IMR-90 (cell line): ENCODE measurements at regions not wholly inside any gene's neighbourhood (a gene's known extent, or its start where the extent isn't known, plus 50 kb on each side); places are given as distances from the start of the nearest gene placed in this dataset.

Source experiments
- ATAC-seq: fragments of 200-7000 bp; cut with Tn5 transposase; 2 replicates; pipeline ENCODE4 v1.9.1; 2020; ENCODE audit warnings: low read depth, mild to moderate bottlenecking, moderate library complexity
- BruUV-seq: library from RNA; stranded (reverse); fragments of 400-500 nt; replicated peaks from 2 replicates; lab custom pipeline; 2021; lab: Mats Ljungman, UMichigan
- CTCF ChIA-PET: fragments of 300-600 bp; formaldehyde crosslinking; extraction: SDS; loops from one replicate; lab custom pipeline; 2021; ENCODE audit warnings: antibody characterized with exemption; lab: Yijun Ruan, JAX
- POLR2A ChIA-PET: fragments of 300-600 bp; sonication (Branson Sonifier 250); formaldehyde crosslinking; loops from one replicate; lab custom pipeline; 2022; ENCODE audit warnings: antibody characterized with exemption; ENCODE audit not compliant: unreplicated experiment; lab: Charles Lee
- DNase-seq: peaks from one replicate; pipeline ENCODE4 v3.0.0; 2013
- H2AFZ ChIP-seq: replicated peaks from 2 replicates; pipeline ENCODE3; 2013; ENCODE audit warnings: low read length, mild to moderate bottlenecking; ENCODE audit not compliant: poor library complexity
- H2AK5ac ChIP-seq: 2 replicates; pipeline ENCODE4 v1.6.1; 2013; ENCODE audit warnings: low read depth, low read length, inconsistent platforms
- H2AK9ac ChIP-seq: replicated peaks from 2 replicates; pipeline ENCODE3; 2013; ENCODE audit warnings: mild to moderate bottlenecking, low read depth, low read length, moderate library complexity; ENCODE audit not compliant: poor library complexity
- H2BK120ac ChIP-seq: 2 replicates; pipeline ENCODE4 v1.6.1; 2013; ENCODE audit warnings: low read depth, low read length, inconsistent platforms
- H2BK15ac ChIP-seq: 3 replicates; pipeline ENCODE4 v1.6.1; 2013; ENCODE audit warnings: low read depth, low read length, inconsistent platforms
- H2BK20ac ChIP-seq: 2 replicates; pipeline ENCODE4 v1.6.1; 2013; ENCODE audit warnings: low read depth, mild to moderate bottlenecking, inconsistent platforms, low read length, moderate library complexity
- H2BK5ac ChIP-seq: 2 replicates; pipeline ENCODE4 v1.6.1; 2013; ENCODE audit warnings: mild to moderate bottlenecking, low read depth, low read length, inconsistent platforms; ENCODE audit not compliant: poor library complexity, severe bottlenecking
- H3K14ac ChIP-seq: replicated peaks from 2 replicates; pipeline ENCODE4 v1.6.1; 2013; ENCODE audit warnings: low read depth, low read length, inconsistent platforms
- H3K18ac ChIP-seq: 2 replicates; pipeline ENCODE4 v1.6.1; 2013; ENCODE audit warnings: low read depth, low read length, control low read depth
- H3K23ac ChIP-seq: 2 replicates; pipeline ENCODE4 v1.6.1; 2013; ENCODE audit warnings: low read depth, low read length, inconsistent platforms
- H3K27ac ChIP-seq: 2 replicates; pipeline ENCODE4 v1.5.1; 2013; ENCODE audit warnings: mild to moderate bottlenecking, control low read depth, low read length; ENCODE audit not compliant: insufficient read depth
- H3K27me3 ChIP-seq: 2 replicates; pipeline ENCODE4 v1.6.1; 2013; ENCODE audit warnings: low read length; ENCODE audit not compliant: control insufficient read depth, insufficient read depth
- H3K36me3 ChIP-seq: 2 replicates; pipeline ENCODE4 v1.6.1; 2013; ENCODE audit warnings: low read length, mixed read lengths; ENCODE audit not compliant: control insufficient read depth, insufficient read depth
- H3K4ac ChIP-seq: 2 replicates; pipeline ENCODE4 v1.6.1; 2013; ENCODE audit warnings: low read depth, low read length, inconsistent platforms
- H3K4me1 ChIP-seq: 2 replicates; pipeline ENCODE4 v1.6.1; 2013; ENCODE audit warnings: low read length, mixed read lengths; ENCODE audit not compliant: control insufficient read depth, insufficient read depth
- H3K4me2 ChIP-seq: 2 replicates; pipeline ENCODE4 v1.6.1; 2013; ENCODE audit warnings: low read depth, mild to moderate bottlenecking, control low read depth, low read length, moderate library complexity
- H3K4me3 ChIP-seq: 2 replicates; pipeline ENCODE4 v1.5.1; 2013; ENCODE audit warnings: low read depth, mild to moderate bottlenecking, control low read depth, low read length, moderate library complexity; ENCODE audit not compliant: insufficient read depth
- H3K56ac ChIP-seq: 2 replicates; pipeline ENCODE4 v1.6.1; 2013; ENCODE audit warnings: low read length, inconsistent platforms; ENCODE audit not compliant: insufficient read depth; ENCODE audit errors: extremely low read depth
- H3K79me1 ChIP-seq, 2 experiments: 2 replicates each; pipeline ENCODE4 v1.6.1; 2013; ENCODE audit warnings: low read length in 2 of 2, inconsistent platforms in 1 of 2, low read depth in 1 of 2
- H3K9ac ChIP-seq: 2 replicates; pipeline ENCODE4 v1.6.1; 2013; ENCODE audit warnings: low read depth, low read length, control low read depth
- H3K9me1 ChIP-seq: 2 replicates; pipeline ENCODE4 v1.6.1; 2013; ENCODE audit warnings: low read length, inconsistent platforms; ENCODE audit not compliant: insufficient read depth
- H3K9me3 ChIP-seq: 2 replicates; pipeline ENCODE4 v1.6.1; 2013; ENCODE audit warnings: low read length; ENCODE audit not compliant: control insufficient read depth, insufficient read depth
- H4K20me1 ChIP-seq: 2 replicates; pipeline ENCODE4 v1.6.1; 2013; ENCODE audit warnings: low read length, inconsistent platforms; ENCODE audit not compliant: insufficient read depth
- H4K5ac ChIP-seq: 2 replicates; pipeline ENCODE4 v1.6.1; 2013; ENCODE audit warnings: mild to moderate bottlenecking, low read depth, low read length, control low read depth
- H4K8ac ChIP-seq, 2 experiments: 2 replicates each; pipeline ENCODE4 v1.6.1; 2013; ENCODE audit warnings: low read depth in 2 of 2, low read length in 2 of 2, control low read depth in 1 of 2, inconsistent platforms in 1 of 2
- H4K91ac ChIP-seq: 2 replicates; pipeline ENCODE4 v1.6.1; 2013; ENCODE audit warnings: low read depth, low read length, inconsistent platforms; ENCODE audit not compliant: insufficient read depth
- CEBPB ChIP-seq: IDR thresholded peaks from 2 replicates; pipeline ENCODE4 v1.6.1; 2012; ENCODE audit warnings: low read depth, low read length, improper control_type of control experiment
- CHD1 ChIP-seq: IDR thresholded peaks from 2 replicates; pipeline ENCODE4 v1.6.1; 2012; ENCODE audit warnings: low read depth, low read length, improper control_type of control experiment
- FOS ChIP-seq: fragments of 150-350 bp; IDR thresholded peaks from 2 replicates; pipeline ENCODE4 v1.6.1; 2016; ENCODE audit warnings: low read depth, low read length
- MAZ ChIP-seq: IDR thresholded peaks from 2 replicates; pipeline ENCODE4 v1.6.1; 2012; ENCODE audit warnings: low read depth, mild to moderate bottlenecking, low read length, improper control_type of control experiment, moderate library complexity, borderline replicate concordance
- MXI1 ChIP-seq: IDR thresholded peaks from 2 replicates; pipeline ENCODE4 v1.6.1; 2012; ENCODE audit warnings: low read depth, mild to moderate bottlenecking, low read length, moderate library complexity, borderline replicate concordance
- NFE2L2 ChIP-seq: fragments of 150-350 bp; IDR thresholded peaks from 2 replicates; pipeline ENCODE4 v1.6.1; 2016; ENCODE audit warnings: low read depth, mild to moderate bottlenecking, low read length
- POLR2A ChIP-seq: IDR thresholded peaks from 2 replicates; pipeline ENCODE4 v1.6.1; 2012; ENCODE audit warnings: mild to moderate bottlenecking, low read depth, low read length
- RAD21 ChIP-seq: IDR thresholded peaks from 2 replicates; pipeline ENCODE4 v1.6.1; 2012; ENCODE audit warnings: low read length, improper control_type of control experiment
- RFX5 ChIP-seq: IDR thresholded peaks from 2 replicates; pipeline ENCODE4 v1.8.0; 2012; ENCODE audit warnings: low read depth, mild to moderate bottlenecking, low read length, moderate library complexity
- SMC3 ChIP-seq: fragments of 150-350 bp; IDR thresholded peaks from 2 replicates; pipeline ENCODE4 v1.6.1; 2016; ENCODE audit warnings: low read depth, mild to moderate bottlenecking, antibody characterized with exemption, low read length, moderate library complexity
- WGBS, 2 experiments: methylation state at CpG; one replicate each; pipeline versions ENCODE4 v1.1.5 to v1.1.7; 2013; ENCODE audit warnings: missing lambda C conversion rate in 2 of 2; ENCODE audit not compliant: insufficient read length in 1 of 2; ENCODE audit errors: extremely low coverage in 2 of 2; 5-methylcytosine and 5-hydroxymethylcytosine counted together
- dilution Hi-C: fragments of 300-500 bp; cut with HindIII; formaldehyde crosslinking; loops from one replicate; pipeline ENCODE4 v1.14.3; 2018; ENCODE audit warnings: low sequenced_read_pairs; ENCODE audit not compliant: unreplicated experiment
- in situ Hi-C: fragments of 300-500 bp; cut with MboI; formaldehyde crosslinking; loops from 3 replicates; pipeline ENCODE4 v1.14.3; 2019; ENCODE audit warnings: low sequenced_read_pairs, inconsistent platforms, mixed read lengths
- intact Hi-C: fragments of 100-400 bp; cut with micrococcal nuclease; formaldehyde crosslinking; loops from 2 replicates; pipeline ENCODE4 v1.10.0; 2022
- TF ChIP-seq, protein P1 (sequence below): fragments of 150-350 bp; IDR thresholded peaks from 2 replicates; pipeline ENCODE4 v1.6.1; 2016; ENCODE audit warnings: low read depth, mild to moderate bottlenecking, low read length, moderate library complexity, borderline replicate concordance

DNA sequence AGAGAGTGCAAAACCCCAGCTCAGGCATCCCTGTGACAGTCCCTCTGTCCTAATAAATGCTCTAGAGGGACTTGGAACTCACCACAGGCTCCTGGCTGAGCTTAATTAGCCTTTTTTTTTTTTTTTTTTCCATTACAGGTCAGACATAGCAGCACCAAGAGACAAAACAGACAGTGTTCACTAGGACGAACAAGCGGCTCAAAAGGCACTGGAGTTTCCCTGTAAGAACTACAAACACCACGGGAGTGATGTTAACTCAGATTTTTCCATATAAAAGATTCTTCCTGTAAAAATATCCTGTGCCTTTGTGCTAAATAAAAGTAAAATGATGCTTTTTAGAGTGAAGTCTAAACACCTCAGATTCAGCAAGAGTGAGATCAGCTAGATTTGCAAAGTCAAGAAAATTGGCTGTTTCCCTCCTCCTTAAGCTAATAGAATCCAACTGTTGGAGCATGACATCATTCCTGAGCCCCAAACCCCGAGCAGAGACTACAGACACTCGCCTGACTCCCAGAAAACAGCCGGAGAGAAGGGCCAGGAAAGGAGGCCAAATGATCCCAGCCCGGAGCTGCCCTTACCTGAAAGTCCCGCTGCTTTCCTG is 101.0 kb upstream of the AKIP1 start:
- CTCF ChIA-PET: interaction anchor here (0.6 to 0.9 kb wide), 4 partner anchors 24 to 104 kb away, joined by 3 to 5 read pairs (median 3); no protein-coding TSS in a partner anchor
- peak overlapping the region; percentile 59 for H3K56ac ChIP-seq
- DNase-seq: no peak
- peak overlapping the region; percentile 81 for H2AK9ac ChIP-seq
- TF ChIP-seq MAZ (no peak), CEBPB (no peak), RAD21 (no peak), FOS (no peak), SMC3 (no peak), POLR2A (no peak), NFE2L2 (no peak), RFX5 (no peak), MXI1 (no peak), CHD1 (no peak)
- TF ChIP-seq, protein P1, sequence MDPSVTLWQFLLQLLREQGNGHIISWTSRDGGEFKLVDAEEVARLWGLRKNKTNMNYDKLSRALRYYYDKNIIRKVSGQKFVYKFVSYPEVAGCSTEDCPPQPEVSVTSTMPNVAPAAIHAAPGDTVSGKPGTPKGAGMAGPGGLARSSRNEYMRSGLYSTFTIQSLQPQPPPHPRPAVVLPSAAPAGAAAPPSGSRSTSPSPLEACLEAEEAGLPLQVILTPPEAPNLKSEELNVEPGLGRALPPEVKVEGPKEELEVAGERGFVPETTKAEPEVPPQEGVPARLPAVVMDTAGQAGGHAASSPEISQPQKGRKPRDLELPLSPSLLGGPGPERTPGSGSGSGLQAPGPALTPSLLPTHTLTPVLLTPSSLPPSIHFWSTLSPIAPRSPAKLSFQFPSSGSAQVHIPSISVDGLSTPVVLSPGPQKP: no peak
- H3K4me1 ChIP-seq: peaks cover 44% of the 10 kb centered on the region
- peaks cover 40 to 93% of the 10 kb centered on the region in 2 experiments for H3K79me1 ChIP-seq
- H3K27ac ChIP-seq: peak overlapping the region; percentile 90
- peak overlapping the region; percentile 76 for H3K9ac ChIP-seq
- peak overlapping the region; percentile 82; the same call in 1 of the 2 replicates for H4K5ac ChIP-seq
- H3K27me3 ChIP-seq: no peaks in the 10 kb centered on the region
- no peaks in the 10 kb centered on the region for H3K9me3 ChIP-seq
- peak overlapping the region; percentile 74 for H3K23ac ChIP-seq
- ATAC-seq: peak; percentile 2
- H3K4me2 ChIP-seq: peak overlapping the region; percentile 88
- H3K4me3 ChIP-seq: peak overlapping the region; percentile 51
- H2BK15ac ChIP-seq: peak overlapping the region; percentile 23; the same call in 2 of the 3 replicates
- peaks cover 49% of the 10 kb centered on the region for H3K9me1 ChIP-seq
- H2BK5ac ChIP-seq: peak overlapping the region; percentile 81
- TSS peak; percentile 25 for BruUV-seq
- H2AK5ac ChIP-seq: peak overlapping the region; percentile 79
- in situ Hi-C loops (no loop called here), dilution Hi-C loops (no loop called here), intact Hi-C loops (loop anchor here (2.0 to 10.0 kb wide), 6 partner anchors 38 to 585 kb away; partner anchors contain the start of gene AKIP1)
- peaks cover 4% of the 10 kb centered on the region; the same call in 1 of the 2 replicates for H3K36me3 ChIP-seq
- peak overlapping the region; percentile 69 to 96; a peak in 3 of 4 replicates for H4K8ac ChIP-seq
- peak overlapping the region; percentile 85 for H2AFZ ChIP-seq
- peak overlapping the region; percentile 85 for H2BK20ac ChIP-seq
- 0% methylated on average over 3 of the region's 8 CpGs; no CpG with 5 or more reads in 1 of the 2 experiments for WGBS, 2 experiments
- H4K20me1 ChIP-seq: peaks cover 15% of the 10 kb centered on the region
- peak overlapping the region; percentile 95 for H4K91ac ChIP-seq
- H3K18ac ChIP-seq: peak overlapping the region; percentile 89
- POLR2A ChIA-PET: interaction anchor here (0.6 to 1.6 kb wide), 5 partner anchors 16 to 121 kb away, joined by 3 to 6 read pairs (median 5); partner anchors contain the start of gene AKIP1
- peak overlapping the region; percentile 95 for H2BK120ac ChIP-seq
- peak overlapping the region; percentile 94 for H3K4ac ChIP-seq
- peak overlapping the region; percentile 99 for H3K14ac ChIP-seq
